HEK293 (cell line): ENCODE measurements at regions not wholly inside any gene's neighbourhood (a gene's known extent, or its start where the extent isn't known, plus 50 kb on each side); places are given as distances from the start of the nearest gene placed in this dataset.

ENCODE experiments used
- CTCF ChIA-PET: fragments of 350-600 bp; formaldehyde crosslinking; extraction: SDS; loops from one replicate; lab custom pipeline; 2021; ENCODE audit warnings: antibody characterized with exemption; lab: Yijun Ruan, JAX
- POLR2A ChIA-PET: fragments of 300-600 bp; formaldehyde crosslinking; extraction: SDS; loops from one replicate; lab custom pipeline; 2020; ENCODE audit warnings: antibody characterized with exemption, inconsistent platforms; lab: Yijun Ruan, JAX
- H3K27ac ChIP-seq: fragments of 200-500 bp; sonication (Bioruptor generic); 2 replicates; pipeline ENCODE4 v1.5.1; 2014; ENCODE audit warnings: low read depth, low read length, control low read depth, inconsistent platforms; ENCODE audit errors: extremely low read depth
- H3K36me3 ChIP-seq, 2 experiments: fragments of 200-500 bp in 1 of 2; sonication (Bioruptor generic) in 1 of 2; 1 replicate in 1 of 2; 2 replicates in 1 of 2; pipeline ENCODE4 v1.5.1; 2014 to 2017; ENCODE audit warnings: inconsistent platforms in 2 of 2, low read length in 2 of 2; ENCODE audit not compliant: control insufficient read depth in 2 of 2, insufficient read depth in 1 of 2
- H3K4me1 ChIP-seq: fragments of 200-500 bp; sonication (Bioruptor generic); 2 replicates; pipeline ENCODE4 v1.5.1; 2014; ENCODE audit warnings: mild to moderate bottlenecking, low read length, inconsistent platforms; ENCODE audit not compliant: control insufficient read depth, insufficient read depth
- H3K4me3 ChIP-seq: 2 replicates; pipeline ENCODE4 v1.5.1; 2011; ENCODE audit warnings: low read depth, mild to moderate bottlenecking, control low read depth, low read length, moderate library complexity
- H3K9me3 ChIP-seq: fragments of 200-500 bp; sonication (Bioruptor generic); 2 replicates; pipeline ENCODE4 v1.5.1; 2014; ENCODE audit warnings: low read depth, low read length, inconsistent platforms; ENCODE audit not compliant: control insufficient read depth, insufficient read depth
- AEBP2 ChIP-seq: fragments of 450-650 bp; formaldehyde crosslinking; IDR thresholded peaks from 2 replicates; pipeline ENCODE4 v1.5.1; 2016; ENCODE audit warnings: missing biosample characterization, missing genetic modification characterization, borderline replicate concordance
- INSM2 ChIP-seq: fragments of 450-650 bp; formaldehyde crosslinking; IDR thresholded peaks from 2 replicates; pipeline ENCODE4 v1.5.1; 2016; ENCODE audit warnings: missing biosample characterization, missing genetic modification characterization
- KLF1 ChIP-seq: fragments of 450-650 bp; formaldehyde crosslinking; IDR thresholded peaks from 2 replicates; pipeline ENCODE4 v1.5.1; 2016; ENCODE audit warnings: missing biosample characterization, missing genetic modification characterization
- KLF16 ChIP-seq: fragments of 450-650 bp; formaldehyde crosslinking; IDR thresholded peaks from 2 replicates; pipeline ENCODE4 v1.5.1; 2017; ENCODE audit warnings: missing biosample characterization, missing genetic modification characterization
- MZF1 ChIP-seq: fragments of 450-650 bp; formaldehyde crosslinking; IDR thresholded peaks from 2 replicates; pipeline ENCODE4 v1.5.1; 2017; ENCODE audit warnings: missing biosample characterization, missing genetic modification characterization, borderline replicate concordance
- OSR2 ChIP-seq: fragments of 450-650 bp; formaldehyde crosslinking; IDR thresholded peaks from 2 replicates; pipeline ENCODE4 v1.5.1; 2016; ENCODE audit warnings: missing biosample characterization, missing genetic modification characterization
- PATZ1 ChIP-seq: fragments of 450-650 bp; formaldehyde crosslinking; IDR thresholded peaks from 2 replicates; pipeline ENCODE4 v1.5.1; 2016; ENCODE audit warnings: missing biosample characterization, missing genetic modification characterization
- REPIN1 ChIP-seq: fragments of 450-650 bp; formaldehyde crosslinking; IDR thresholded peaks from 2 replicates; pipeline ENCODE4 v1.5.1; 2017; ENCODE audit warnings: missing biosample characterization, missing genetic modification characterization, low read depth
- ZBTB26 ChIP-seq: fragments of 450-650 bp; formaldehyde crosslinking; optimal IDR thresholded peaks from 2 replicates; pipeline ENCODE3; 2016; ENCODE audit warnings: missing biosample characterization, mild to moderate bottlenecking, missing genetic modification characterization
- ZBTB49 ChIP-seq: fragments of 450-650 bp; formaldehyde crosslinking; IDR thresholded peaks from 2 replicates; pipeline ENCODE4 v1.5.1; 2016; ENCODE audit warnings: missing biosample characterization, missing genetic modification characterization, low read depth
- ZEB2 ChIP-seq: fragments of 450-650 bp; formaldehyde crosslinking; IDR thresholded peaks from 2 replicates; pipeline ENCODE4 v1.5.1; 2016; ENCODE audit warnings: missing biosample characterization, missing genetic modification characterization
- ZFP41 ChIP-seq: fragments of 450-650 bp; formaldehyde crosslinking; IDR thresholded peaks from 2 replicates; pipeline ENCODE4 v1.5.1; 2016; ENCODE audit warnings: missing biosample characterization, missing genetic modification characterization, borderline replicate concordance
- ZNF112 ChIP-seq: fragments of 450-650 bp; formaldehyde crosslinking; IDR thresholded peaks from 2 replicates; pipeline ENCODE4 v1.5.0; 2017; ENCODE audit warnings: missing biosample characterization, missing genetic modification characterization
- ZNF121 ChIP-seq: fragments of 450-650 bp; formaldehyde crosslinking; IDR thresholded peaks from 2 replicates; pipeline ENCODE4 v1.5.1; 2016; ENCODE audit warnings: missing biosample characterization, missing genetic modification characterization
- ZNF138 ChIP-seq: fragments of 450-650 bp; formaldehyde crosslinking; IDR thresholded peaks from 2 replicates; pipeline ENCODE4 v1.5.1; 2016; ENCODE audit warnings: missing biosample characterization, missing genetic modification characterization, borderline replicate concordance
- ZNF214 ChIP-seq: fragments of 450-650 bp; formaldehyde crosslinking; IDR thresholded peaks from 2 replicates; pipeline ENCODE4 v1.5.1; 2017; ENCODE audit warnings: missing biosample characterization, mild to moderate bottlenecking, missing genetic modification characterization, borderline replicate concordance
- ZNF324 ChIP-seq: fragments of 450-650 bp; formaldehyde crosslinking; IDR thresholded peaks from 2 replicates; pipeline ENCODE4 v1.5.1; 2016; ENCODE audit warnings: missing biosample characterization, missing genetic modification characterization
- ZNF501 ChIP-seq: fragments of 450-650 bp; formaldehyde crosslinking; IDR thresholded peaks from 2 replicates; pipeline ENCODE4 v1.5.1; 2016; ENCODE audit warnings: missing biosample characterization, missing genetic modification characterization
- ZNF518A ChIP-seq: fragments of 450-650 bp; formaldehyde crosslinking; conservative IDR thresholded peaks from 2 replicates; pipeline ENCODE4 v1.5.1; 2016; ENCODE audit warnings: low read depth, missing biosample characterization, missing genetic modification characterization
- ZNF560 ChIP-seq: fragments of 450-650 bp; formaldehyde crosslinking; IDR thresholded peaks from 2 replicates; pipeline ENCODE4 v1.5.1; 2017; ENCODE audit warnings: missing biosample characterization, missing genetic modification characterization, borderline replicate concordance
- ZNF580 ChIP-seq: fragments of 450-650 bp; formaldehyde crosslinking; IDR thresholded peaks from 2 replicates; pipeline ENCODE4 v1.5.1; 2016; ENCODE audit warnings: missing biosample characterization, missing genetic modification characterization
- ZNF660 ChIP-seq: fragments of 450-650 bp; IDR thresholded peaks from 2 replicates; pipeline ENCODE4 v1.5.1; 2018; ENCODE audit warnings: missing biosample characterization, mild to moderate bottlenecking, missing genetic modification characterization

GRCh38 chr6:131431718-131432117, 141.3 kb upstream of the ARG1 start:
- H3K9me3 ChIP-seq = no peaks in the 10 kb centered on the region
- no peak overlapping the region for H3K4me3 ChIP-seq
- TF ChIP-seq ZNF138 (tag by site-specific recombination) (no peak), ZNF560 (tag by site-specific recombination) (no peak), ZNF660 (tag by site-specific recombination) (no peak), ZNF501 (no peak), ZBTB49 (tag by site-specific recombination) (no peak), ZNF121 (tag by site-specific recombination) (no peak), ZNF214 (tag by site-specific recombination) (no peak), KLF1 (no peak), ZNF324 (no peak), ZFP41 (tag by site-specific recombination) (no peak), ZNF580 (tag by site-specific recombination) (no peak), KLF16 (tag by site-specific recombination) (no peak), ZNF112 (tag by site-specific recombination) (no peak)
- no peak overlapping the region for H3K27ac ChIP-seq
- ChIA-PET CTCF (interaction anchor here (0.5 to 0.9 kb wide), 5 partner anchors 18 to 493 kb away, joined by 3 to 5 read pairs (median 3); no protein-coding TSS in a partner anchor), POLR2A (no interaction called here)
- no peaks in the 10 kb centered on the region for H3K4me1 ChIP-seq
- no peaks in the 10 kb centered on the region for H3K36me3 ChIP-seq

- H3K27ac ChIP-seq = no peak overlapping the region
- H3K9me3 ChIP-seq = no peaks in the 10 kb centered on the region
- CTCF ChIA-PET = no interaction called here
- H3K4me3 ChIP-seq = no peak overlapping the region
- no peaks in the 10 kb centered on the region for H3K4me1 ChIP-seq
- POLR2A ChIA-PET = no interaction called here
- no peaks in the 10 kb centered on the region for H3K36me3 ChIP-seq
- TF ChIP-seq REPIN1 (tag by site-specific recombination) = no peak
- TF ChIP-seq ZNF518A = no peak
- TF ChIP-seq PATZ1 (tag by site-specific recombination) = no peak
- no peak for TF ChIP-seq MZF1 (tag by site-specific recombination)
- TF ChIP-seq INSM2 (tag by site-specific recombination) = no peak
- no peak for TF ChIP-seq ZEB2 (tag by site-specific recombination)
- no peak for TF ChIP-seq AEBP2
- no peak for TF ChIP-seq OSR2 (tag by site-specific recombination)
- no peak for TF ChIP-seq ZBTB26 (tag by site-specific recombination)
Measured at GRCh38 chr6:131433927-131434326, 139.1 kb upstream of the ARG1 start.
